K562 (cell line): ENCODE measurements at regions not wholly inside any gene's neighbourhood (a gene's known extent, or its start where the extent isn't known, plus 50 kb on each side); places are given as distances from the start of the nearest gene placed in this dataset.

Experiments used
- ATAC-seq: fragments of 200-7000 bp; cut with Tn5 transposase; 3 replicates; pipeline ENCODE4 v1.9.1; 2020; ENCODE audit warnings: moderate library complexity
- BruUV-seq: library from RNA; stranded (reverse); fragments of 400-500 nt; replicated peaks from 2 replicates; lab custom pipeline; 2021; lab: Mats Ljungman, UMichigan
- CTCF ChIA-PET: fragments of 300-600 bp; formaldehyde crosslinking; extraction: SDS; loops from one replicate; lab custom pipeline; 2021; ENCODE audit warnings: low intra/inter-chr PET ratio; lab: Yijun Ruan, JAX
- POLR2A ChIA-PET: fragments of 300-600, 350-650 bp; sonication (Branson Sonifier 250); formaldehyde crosslinking; extraction: SDS; loops from one replicate; lab custom pipeline; 2021; ENCODE audit warnings: antibody characterized with exemption, inconsistent platforms; lab: Yijun Ruan, JAX
- DNase-seq, 4 experiments: peaks; one replicate each; pipeline versions ENCODE4 v3.0.0 to v3.0.0-alpha.2; 2011 to 2018; ENCODE audit warnings: low spot score in 3 of 4, mixed read lengths in 3 of 4; ENCODE audit errors: extremely low read depth in 1 of 4
- FAIRE-seq: peaks from 2 replicates; lab custom pipeline; 2011; peaks lifted over from hg19 to GRCh38; lab: Jason Lieb, UNC
- H2AFZ ChIP-seq: 2 replicates; pipeline ENCODE4 v1.6.0; 2011; ENCODE audit warnings: low read depth, low read length, control low read depth, inconsistent platforms
- H3K27ac ChIP-seq: fragments of 200-600 bp; 3 replicates; pipeline ENCODE4 v1.8.0; 2011; ENCODE audit warnings: low read depth, mild to moderate bottlenecking, control low read depth, inconsistent platforms, low read length, moderate library complexity, mixed read lengths; ENCODE audit errors: extremely low read depth
- H3K27me3 ChIP-seq, 2 experiments: fragments of 300-600 bp in 1 of 2; 2 replicates in 1 of 2; 3 replicates in 1 of 2; pipeline versions ENCODE4 v1.6.0 to v1.8.0; 2011; ENCODE audit warnings: inconsistent platforms in 2 of 2, low read length in 2 of 2, mild to moderate bottlenecking in 1 of 2, mixed read lengths in 1 of 2, moderate library complexity in 1 of 2; ENCODE audit not compliant: control insufficient read depth in 2 of 2, insufficient read depth in 2 of 2
- H3K36me3 ChIP-seq: fragments of 300-600 bp; 3 replicates; pipeline ENCODE4 v1.8.0; 2011; ENCODE audit warnings: mild to moderate bottlenecking, low read length, inconsistent platforms; ENCODE audit not compliant: control insufficient read depth, insufficient read depth
- H3K4me1 ChIP-seq, 2 experiments: fragments of 200-600 bp in 1 of 2; replicated peaks in 1 of 2; 2 replicates in 1 of 2; 3 replicates in 1 of 2; pipeline versions ENCODE4 v1.5.1 to v1.8.0; 2011; ENCODE audit warnings: inconsistent platforms in 2 of 2, low read length in 2 of 2, mild to moderate bottlenecking in 1 of 2, mixed read lengths in 1 of 2, moderate library complexity in 1 of 2; ENCODE audit not compliant: control insufficient read depth in 2 of 2, insufficient read depth in 2 of 2
- H3K4me2 ChIP-seq: 2 replicates; pipeline ENCODE4 v1.6.1; 2011; ENCODE audit warnings: low read length, control low read depth, inconsistent platforms, mixed read lengths; ENCODE audit not compliant: insufficient read depth
- H3K4me3 ChIP-seq: fragments of 200-600 bp; sonication (generic), shearing (Covaris generic); 2 replicates; pipeline ENCODE4 v1.5.1; 2016; ENCODE audit warnings: control low read depth, inconsistent platforms
- H3K79me2 ChIP-seq: fragments of 200-600 bp; 3 replicates; pipeline ENCODE4 v1.8.0; 2011; ENCODE audit warnings: low read length, inconsistent platforms; ENCODE audit not compliant: control insufficient read depth, insufficient read depth
- H3K9ac ChIP-seq, 2 experiments: 2 replicates each; pipeline versions ENCODE4 v1.6.0 to v1.6.1; 2011; ENCODE audit warnings: low read depth in 2 of 2, low read length in 2 of 2, control low read depth in 1 of 2, inconsistent platforms in 1 of 2, mild to moderate bottlenecking in 1 of 2, mixed read lengths in 1 of 2; ENCODE audit not compliant: insufficient read depth in 1 of 2
- H3K9me1 ChIP-seq: one replicate; pipeline ENCODE4 v1.6.0; 2011; ENCODE audit warnings: inconsistent platforms, mild to moderate bottlenecking, low read length, moderate library complexity; ENCODE audit not compliant: control insufficient read depth, insufficient read depth
- H3K9me3 ChIP-seq: replicated peaks from 2 replicates; pipeline ENCODE4 v1.5.1; 2011; ENCODE audit warnings: low read depth, low read length, inconsistent platforms; ENCODE audit not compliant: control insufficient read depth, insufficient read depth
- H4K20me1 ChIP-seq: replicated peaks from 2 replicates; pipeline ENCODE4 v1.6.1; 2011; ENCODE audit warnings: low read length, inconsistent platforms, mixed read lengths; ENCODE audit not compliant: control insufficient read depth, insufficient read depth
- JUNB ChIP-seq: fragments of 450-650 bp; formaldehyde crosslinking; conservative IDR thresholded peaks from 2 replicates; pipeline ENCODE4 v1.4.0; 2020; ENCODE audit warnings: mild to moderate bottlenecking
- KDM5B ChIP-seq: fragments of 200-600 bp; sonication (generic); IDR thresholded peaks from 2 replicates; pipeline ENCODE4 v1.6.1; 2012; ENCODE audit warnings: low read depth, mild to moderate bottlenecking, moderate library complexity, low read length, control low read depth, inconsistent platforms; ENCODE audit not compliant: insufficient replicate concordance
- LARP7 ChIP-seq: fragments of 450-650 bp; IDR thresholded peaks from 2 replicates; pipeline ENCODE4 v1.6.1; 2016
- RBFOX2 ChIP-seq: fragments of 200-400 bp; formaldehyde crosslinking; IDR thresholded peaks from 2 replicates; pipeline ENCODE4 v1.6.1; 2017; ENCODE audit warnings: low read depth, mild to moderate bottlenecking, low read length, moderate library complexity
- RFX1 ChIP-seq: fragments of 450-650 bp; IDR thresholded peaks from 2 replicates; pipeline ENCODE4 v1.6.1; 2016; ENCODE audit warnings: mild to moderate bottlenecking, moderate library complexity
- SNRNP70 ChIP-seq: fragments of 200-400 bp; formaldehyde crosslinking; optimal IDR thresholded peaks from 2 replicates; pipeline ENCODE3; 2017; ENCODE audit warnings: low read depth, low read length
- SPI1 ChIP-seq: IDR thresholded peaks from 2 replicates; pipeline ENCODE4 v1.6.1; 2011; ENCODE audit warnings: low read depth, low read length, control low read depth, borderline replicate concordance
- TRIM25 ChIP-seq: fragments of 450-650 bp; IDR thresholded peaks from 2 replicates; pipeline ENCODE4 v1.7.0; 2016; ENCODE audit warnings: borderline replicate concordance
- ZBTB12 ChIP-seq: fragments of 250-450 bp; sonication (Bioruptor Pico); IDR thresholded peaks from 2 replicates; pipeline ENCODE4 v1.4.0; 2020
- ZNF232 ChIP-seq: sonication (generic); formaldehyde crosslinking; IDR thresholded peaks from 2 replicates; pipeline ENCODE4 v1.8.0; 2022; ENCODE audit warnings: mild to moderate bottlenecking, missing genetic modification reagents
- ZNF263 ChIP-seq: sonication (generic); formaldehyde crosslinking; IDR thresholded peaks from 2 replicates; pipeline ENCODE4 v1.8.0; 2022; ENCODE audit warnings: mild to moderate bottlenecking, missing genetic modification reagents, borderline replicate concordance
- ZNF41 ChIP-seq: fragments of 250-450 bp; sonication (Bioruptor Pico); conservative IDR thresholded peaks from 2 replicates; pipeline ENCODE4 v1.4.0; 2020; ENCODE audit warnings: mild to moderate bottlenecking
- ZNF766 ChIP-seq: fragments of 200-800 bp; sonication (Bioruptor generic); conservative IDR thresholded peaks from 2 replicates; pipeline ENCODE4 v1.6.1; 2016; ENCODE audit warnings: missing genetic modification characterization, missing compliant biosample characterization
- in situ Hi-C: fragments of 300-500 bp; cut with MboI; formaldehyde crosslinking; loops from 4 replicates; pipeline ENCODE4 v1.15.0; 2018; ENCODE audit warnings: inconsistent platforms, mixed read lengths
- intact Hi-C: fragments of 100-400 bp; cut with micrococcal nuclease; formaldehyde crosslinking; loops from 2 replicates; pipeline ENCODE4 v1.14.2; 2022
- TF ChIP-seq, protein P1 (sequence below): fragments of 250-450 bp; sonication (Bioruptor Pico); IDR thresholded peaks from 2 replicates; pipeline ENCODE4 v1.8.0; 2021; ENCODE audit warnings: borderline replicate concordance, mild to moderate bottlenecking, moderate library complexity; ENCODE audit not compliant: poor library complexity, severe bottlenecking
- TF ChIP-seq, protein P2 (sequence below): fragments of 450-650 bp; formaldehyde crosslinking; IDR thresholded peaks from 2 replicates; pipeline ENCODE4 v1.4.0; 2022; ENCODE audit warnings: mild to moderate bottlenecking, moderate library complexity

DNA sequence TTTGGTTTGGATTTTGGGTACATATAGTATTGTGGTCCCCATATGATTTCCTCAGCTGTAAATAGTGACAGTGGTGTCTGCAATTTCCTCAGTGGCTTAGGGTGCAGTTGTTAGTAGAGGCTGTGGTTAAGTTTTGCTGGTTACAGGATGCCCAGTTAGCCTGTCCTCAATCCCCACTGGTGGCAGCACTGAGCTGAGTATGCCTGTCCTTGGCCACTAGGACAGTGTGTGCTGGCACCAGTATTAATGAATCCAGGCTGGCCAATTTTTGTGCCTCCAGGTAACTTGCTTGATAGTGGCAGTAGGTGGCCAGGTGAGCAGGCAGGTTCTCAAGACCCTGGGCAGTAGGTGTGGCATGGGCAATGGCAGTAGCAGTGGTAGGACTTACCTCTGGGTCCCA lies 973.1 kb downstream of the TMEM182 start:
- no peak overlapping the region for H3K4me2 ChIP-seq
- no peaks in the 10 kb centered on the region for H4K20me1 ChIP-seq
- no peak for DNase-seq
- no peak overlapping the region for H3K9ac ChIP-seq
- CTCF ChIA-PET = no interaction called here
- H3K79me2 ChIP-seq = no peaks in the 10 kb centered on the region
- intact Hi-C loops = no loop called here
- no peak for TF ChIP-seq RBFOX2
- TF ChIP-seq RFX1 = no peak
- no peak for TF ChIP-seq LARP7
- TF ChIP-seq KDM5B = no peak
- TF ChIP-seq, protein P1, sequence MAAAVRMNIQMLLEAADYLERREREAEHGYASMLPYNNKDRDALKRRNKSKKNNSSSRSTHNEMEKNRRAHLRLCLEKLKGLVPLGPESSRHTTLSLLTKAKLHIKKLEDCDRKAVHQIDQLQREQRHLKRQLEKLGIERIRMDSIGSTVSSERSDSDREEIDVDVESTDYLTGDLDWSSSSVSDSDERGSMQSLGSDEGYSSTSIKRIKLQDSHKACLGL (CRISPR knock-in tag) = no peak
- no peak for TF ChIP-seq ZNF41
- TF ChIP-seq TRIM25 = no peak
- TF ChIP-seq SNRNP70 = no peak
- TF ChIP-seq ZBTB12 (CRISPR knock-in tag) = no peak
- TF ChIP-seq SPI1 = no peak
- no peak for TF ChIP-seq ZNF232 (CRISPR knock-in tag)
- TF ChIP-seq, protein P2, sequence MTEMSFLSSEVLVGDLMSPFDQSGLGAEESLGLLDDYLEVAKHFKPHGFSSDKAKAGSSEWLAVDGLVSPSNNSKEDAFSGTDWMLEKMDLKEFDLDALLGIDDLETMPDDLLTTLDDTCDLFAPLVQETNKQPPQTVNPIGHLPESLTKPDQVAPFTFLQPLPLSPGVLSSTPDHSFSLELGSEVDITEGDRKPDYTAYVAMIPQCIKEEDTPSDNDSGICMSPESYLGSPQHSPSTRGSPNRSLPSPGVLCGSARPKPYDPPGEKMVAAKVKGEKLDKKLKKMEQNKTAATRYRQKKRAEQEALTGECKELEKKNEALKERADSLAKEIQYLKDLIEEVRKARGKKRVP (CRISPR knock-in tag) = no peak
- no peak for TF ChIP-seq JUNB (CRISPR knock-in tag)
- no peak for TF ChIP-seq ZNF263 (CRISPR knock-in tag)
- TF ChIP-seq ZNF766 (CRISPR knock-in tag) = no peak
- TF ChIP-seq, all 486 proteins: peak for 0
- H3K27ac ChIP-seq = no peak overlapping the region
- no peak overlapping the region for H3K4me3 ChIP-seq
- H3K36me3 ChIP-seq = no peaks in the 10 kb centered on the region
- FAIRE-seq (no peak), ATAC-seq (no peak)
- in situ Hi-C loops = no loop called here
- no TSS peak for BruUV-seq
- H3K27me3 ChIP-seq = no peaks in the 10 kb centered on the region
- H2AFZ ChIP-seq = no peak overlapping the region
- H3K9me1 ChIP-seq = no peaks in the 10 kb centered on the region
- H3K9me3 ChIP-seq = no peaks in the 10 kb centered on the region; the same call in 1 of the 2 replicates
- H3K4me1 ChIP-seq = no peaks in the 10 kb centered on the region
- POLR2A ChIA-PET = no interaction called here
